Activated CD8-positive, alpha-beta memory T cell treated with anti-CD3 and anti-CD28 coated beads for 4 hours (primary cell): ENCODE measurements at regions not wholly inside any gene's neighbourhood (a gene's known extent, or its start where the extent isn't known, plus 50 kb on each side); places are given as distances from the start of the nearest gene placed in this dataset.
"Not testable (repeated sequence)": the region's sequence is repeated elsewhere in the genome, so short reads cannot be mapped to it uniquely, and the experiment has no call there.

Experiments
- DNase-seq, 2 donors: peaks; one replicate each; pipeline ENCODE4 v3.0.0-alpha.2; 2020; ENCODE audit warnings: low read depth in 2 of 2

DNA sequence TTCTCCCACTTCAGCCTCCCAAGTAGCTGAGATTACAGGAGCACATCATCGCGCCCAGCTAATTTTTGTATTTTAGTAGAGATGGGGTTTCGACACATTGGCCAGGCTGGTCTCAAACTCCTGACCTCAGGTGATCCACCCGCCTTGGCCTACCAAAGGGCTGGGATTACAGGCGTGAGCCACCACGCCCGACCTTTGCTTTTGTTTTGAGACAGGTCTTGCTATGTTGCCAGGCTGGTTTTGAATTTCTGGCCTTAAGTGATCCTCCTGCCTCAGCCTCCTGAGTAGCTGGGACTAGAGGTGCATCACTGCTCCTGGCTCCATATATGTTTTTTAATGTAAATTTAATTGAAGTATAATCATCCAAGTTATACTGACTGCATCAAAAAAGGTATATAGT lies 80.2 kb upstream of the NEK6 start:
- DNase-seq: not testable (repeated sequence)

DNA sequence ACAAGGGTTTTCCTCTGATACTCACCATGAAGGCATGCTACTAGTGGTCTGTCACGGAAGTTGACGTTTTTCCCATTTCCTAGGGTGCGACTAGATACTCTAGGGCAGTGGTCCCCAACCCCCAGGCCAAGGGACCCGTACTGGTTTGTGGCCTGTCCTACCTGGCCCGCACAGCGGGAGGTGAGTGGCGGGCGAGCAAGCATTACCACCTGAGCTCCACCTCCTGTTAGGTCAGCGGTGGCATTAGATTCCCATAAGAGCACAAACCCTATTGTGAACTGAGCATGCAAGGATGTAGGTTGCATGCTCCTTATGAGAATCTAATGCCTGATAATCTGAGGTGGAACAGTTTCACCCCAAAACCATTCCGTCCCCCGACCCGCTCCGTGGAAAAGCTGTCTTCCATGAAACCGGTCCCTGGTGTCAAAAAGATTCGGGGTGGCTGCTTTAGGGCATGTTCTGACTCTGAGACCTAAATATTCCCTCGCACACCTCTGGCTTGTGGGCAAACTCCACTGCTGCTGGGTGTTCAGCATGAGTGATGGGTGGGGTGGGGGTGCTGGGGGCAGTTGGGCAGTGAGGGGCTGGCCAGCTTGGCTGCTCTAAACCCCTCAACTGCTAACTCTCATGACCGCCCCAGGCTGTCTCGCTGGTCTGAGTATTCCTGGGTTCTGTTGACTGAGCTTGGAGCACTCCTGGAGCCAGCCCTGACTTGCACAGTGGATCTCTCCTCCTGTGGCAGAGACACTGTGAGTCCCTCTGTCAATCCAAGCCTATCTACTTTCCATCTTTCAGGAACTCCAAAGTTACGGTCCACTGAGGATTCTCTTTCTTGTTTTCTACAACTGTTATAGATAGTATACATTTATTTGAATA lies 78.3 kb upstream of the NEK6 start:
- no peak for DNase-seq

DNA sequence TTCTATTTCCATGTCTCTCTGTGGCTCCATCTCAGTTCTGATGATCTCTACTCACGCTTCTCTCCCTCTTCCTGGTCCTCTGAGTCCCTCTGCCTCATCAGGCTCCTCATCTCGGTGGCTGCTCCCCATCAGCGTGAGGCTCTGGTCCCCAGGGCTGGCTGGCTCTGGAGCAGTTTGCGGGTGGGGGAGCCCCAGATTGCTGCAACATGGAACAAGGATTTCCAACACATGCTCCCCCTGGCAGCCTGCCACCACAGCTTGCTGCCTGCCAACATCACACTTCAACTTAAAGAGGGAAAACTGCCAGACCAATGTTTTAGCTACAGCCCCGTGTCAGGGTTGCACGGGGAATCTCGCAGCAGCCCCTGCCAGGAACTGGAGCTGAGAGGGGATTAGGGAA lies 77.2 kb upstream of the NEK6 start:
- DNase-seq: no peak

DNA sequence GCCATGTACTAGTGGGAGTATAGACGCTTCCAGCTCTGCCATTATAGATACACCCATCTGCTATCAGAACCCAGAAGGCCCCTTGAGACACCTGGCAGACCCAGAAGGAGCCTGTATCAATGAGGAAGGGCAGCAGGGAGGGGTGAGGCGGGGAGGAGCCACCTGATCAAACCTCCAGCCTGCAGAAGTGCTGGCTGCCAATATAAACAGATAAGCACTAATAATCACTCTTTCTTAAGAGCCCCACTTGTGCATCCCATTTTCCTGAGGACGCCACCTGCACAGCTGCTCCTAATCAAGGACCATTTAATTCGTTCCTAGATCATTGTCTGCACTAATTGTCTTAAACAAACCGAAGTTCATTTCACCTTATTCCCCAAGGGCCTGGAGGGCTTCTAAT lies 75.0 kb upstream of the NEK6 start:
- no peak for DNase-seq

DNA sequence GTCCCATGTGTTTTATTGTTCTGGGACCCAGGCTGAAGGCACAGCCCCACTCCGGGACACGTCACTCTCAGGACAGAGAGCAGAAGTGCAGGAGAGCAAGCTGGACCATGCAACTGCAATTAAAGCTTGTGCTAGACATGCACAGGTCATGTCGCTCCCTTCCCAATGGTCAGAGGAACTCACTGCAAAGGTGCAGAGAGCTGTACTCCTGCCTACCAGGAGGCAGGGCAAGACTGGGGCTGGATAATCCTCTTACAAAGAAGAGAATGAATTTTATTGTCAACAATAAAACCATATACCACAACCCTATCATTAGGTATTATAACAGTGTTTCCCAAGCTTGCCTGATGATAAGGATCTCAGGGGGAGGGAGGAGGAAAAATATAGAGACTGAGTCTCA lies 74.0 kb upstream of the NEK6 start:
- no peak for DNase-seq

DNA sequence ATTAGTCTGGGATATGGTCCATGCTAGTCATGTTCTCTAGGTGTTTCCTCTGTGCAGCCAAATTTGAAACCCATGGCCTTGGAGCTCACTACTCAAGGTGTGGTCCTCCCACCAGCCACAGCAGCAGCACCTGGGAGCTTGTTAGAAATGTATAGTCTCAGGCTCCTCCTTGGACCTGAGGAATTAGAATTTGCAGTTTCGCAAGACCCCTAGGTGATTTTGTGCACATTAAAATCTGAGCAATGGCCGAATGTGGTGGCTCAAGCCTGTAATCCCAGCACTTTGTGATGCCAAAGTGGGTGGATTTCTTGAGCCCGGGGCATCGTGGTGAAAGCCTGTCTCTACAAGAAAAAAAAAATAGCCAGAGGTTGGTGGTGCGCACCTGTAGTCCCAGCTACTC lies 72.3 kb upstream of the NEK6 start:
- no peak for DNase-seq

DNA sequence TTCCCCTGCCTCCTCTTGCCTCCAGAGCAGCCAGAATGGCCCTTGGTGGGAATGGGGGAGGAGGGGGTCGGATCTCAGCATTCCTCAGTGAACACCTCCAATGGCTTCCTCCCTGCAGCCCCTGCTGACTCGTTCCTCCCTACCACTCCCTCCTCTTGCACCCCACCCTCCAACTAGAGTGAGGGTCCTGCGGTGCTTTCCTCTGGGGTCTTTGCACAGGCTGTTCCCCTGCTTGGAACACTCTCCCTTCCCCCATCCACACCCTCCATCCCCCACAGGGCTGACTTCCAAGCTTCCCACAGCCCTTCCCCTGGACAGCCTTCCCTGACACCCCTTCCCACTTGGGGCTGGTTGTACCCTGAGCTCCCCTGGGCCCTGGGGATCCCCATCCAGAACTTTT lies 70.4 kb upstream of the NEK6 start:
- DNase-seq: no peak

DNA sequence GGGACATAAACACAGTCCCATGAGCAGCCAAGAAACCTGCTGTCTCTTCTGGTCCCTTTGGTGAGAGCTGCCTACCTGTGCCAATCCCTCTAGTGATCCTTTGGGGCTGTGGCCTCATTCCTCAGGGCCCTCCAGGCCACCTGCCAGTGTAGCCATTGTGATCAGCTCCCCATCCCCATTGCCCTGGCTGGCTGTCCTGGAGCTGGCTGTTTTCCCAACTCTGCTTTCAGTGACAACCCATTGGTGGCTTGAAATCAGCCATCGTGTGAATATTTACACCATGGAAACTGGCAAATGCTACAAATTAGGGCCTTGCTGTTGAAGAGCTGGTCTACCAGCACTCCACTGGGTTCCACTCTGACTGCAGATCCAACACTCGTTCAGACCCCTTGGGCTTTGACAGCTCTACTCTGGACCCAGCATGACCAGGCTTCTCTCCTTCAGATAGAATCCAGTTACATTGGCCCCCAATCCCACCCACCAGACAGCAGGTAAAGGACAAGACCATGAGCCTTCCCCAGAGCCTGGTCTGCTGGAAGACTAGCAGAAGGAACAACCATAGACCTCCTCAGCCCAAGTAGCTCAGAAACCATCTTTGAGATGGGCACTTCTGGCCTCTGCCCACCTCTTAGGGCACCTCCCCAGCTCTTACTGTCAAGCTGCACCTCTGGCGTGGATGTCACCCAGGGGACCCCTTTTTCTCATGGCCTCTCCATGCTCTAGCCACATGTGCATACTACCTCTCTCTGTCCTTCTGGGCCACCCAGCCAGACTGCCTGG lies 69.2 kb upstream of the NEK6 start:
- DNase-seq: no peak

DNA sequence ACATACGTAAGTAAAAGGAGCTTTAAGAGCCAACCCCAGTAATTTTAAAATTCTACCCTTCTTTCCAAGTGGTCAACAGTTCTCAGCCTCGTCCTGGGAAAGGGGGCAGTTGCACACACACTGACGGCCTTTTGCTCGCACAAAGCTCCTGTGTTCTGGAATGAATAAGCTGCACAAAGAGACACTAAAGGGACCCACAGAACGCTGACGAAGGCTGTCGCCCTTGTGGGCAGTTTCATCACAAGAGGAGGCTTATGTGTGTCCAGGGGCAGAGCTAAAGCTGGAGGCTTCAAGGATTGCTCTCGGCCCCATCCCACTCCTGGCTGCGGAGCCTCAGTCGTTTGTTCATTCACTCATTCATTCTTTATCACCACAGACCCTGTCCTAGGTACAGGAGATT lies 67.0 kb upstream of the NEK6 start:
- DNase-seq: no peak

DNA sequence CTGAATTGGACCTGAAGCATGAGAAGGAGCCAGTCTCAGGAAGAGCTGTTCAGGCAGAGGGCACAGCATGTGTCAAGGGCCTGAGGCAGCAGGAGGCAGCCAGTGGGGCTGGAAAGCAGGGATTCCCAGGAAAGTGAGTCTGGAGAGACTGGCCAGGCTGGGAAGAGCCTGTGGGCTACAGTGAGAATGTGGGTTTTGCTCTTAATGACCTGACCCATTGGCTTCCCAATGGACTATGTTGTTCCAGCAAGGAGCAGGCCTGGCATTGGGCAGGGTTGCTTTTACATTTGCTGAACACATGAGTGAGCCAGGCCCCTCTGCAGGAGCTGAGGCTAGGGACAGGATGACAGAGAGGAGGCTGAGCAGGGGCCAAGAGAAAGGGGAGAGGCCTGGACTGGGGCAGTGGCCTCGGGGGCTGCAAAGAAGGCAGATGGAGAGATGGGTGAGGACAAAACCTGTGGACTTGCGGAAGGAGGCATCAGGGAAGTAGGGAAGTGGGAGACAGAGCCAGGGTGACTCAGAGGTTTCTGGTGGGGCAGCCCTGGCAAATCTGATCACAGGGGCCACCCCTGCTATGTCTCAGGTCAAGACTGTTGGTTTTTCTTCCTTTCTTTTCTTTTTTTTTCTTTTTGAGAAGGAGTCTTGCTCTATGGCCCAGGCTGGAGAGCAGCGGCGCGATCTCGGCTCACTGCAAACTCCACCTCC lies 65.9 kb upstream of the NEK6 start:
- no peak for DNase-seq

DNA sequence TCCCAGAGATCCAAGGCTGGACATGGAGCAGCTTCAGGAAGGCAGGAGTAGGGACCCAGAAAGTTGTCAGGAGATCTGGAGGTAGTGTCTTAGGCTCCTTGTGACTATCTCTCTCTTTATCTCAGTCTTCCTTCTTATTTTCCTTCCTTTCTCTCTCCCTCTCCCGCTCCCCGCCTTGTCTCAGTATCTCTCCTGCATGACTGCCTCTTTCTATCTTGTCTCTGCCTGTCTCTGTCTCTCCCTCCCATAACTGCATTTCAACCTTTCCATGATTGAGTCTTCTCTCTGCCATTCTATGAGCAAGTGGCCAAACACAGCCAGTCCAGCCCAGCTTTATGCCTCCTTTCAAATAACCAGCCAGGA lies 61.0 kb upstream of the NEK6 start:
- DNase-seq: no peak

DNA sequence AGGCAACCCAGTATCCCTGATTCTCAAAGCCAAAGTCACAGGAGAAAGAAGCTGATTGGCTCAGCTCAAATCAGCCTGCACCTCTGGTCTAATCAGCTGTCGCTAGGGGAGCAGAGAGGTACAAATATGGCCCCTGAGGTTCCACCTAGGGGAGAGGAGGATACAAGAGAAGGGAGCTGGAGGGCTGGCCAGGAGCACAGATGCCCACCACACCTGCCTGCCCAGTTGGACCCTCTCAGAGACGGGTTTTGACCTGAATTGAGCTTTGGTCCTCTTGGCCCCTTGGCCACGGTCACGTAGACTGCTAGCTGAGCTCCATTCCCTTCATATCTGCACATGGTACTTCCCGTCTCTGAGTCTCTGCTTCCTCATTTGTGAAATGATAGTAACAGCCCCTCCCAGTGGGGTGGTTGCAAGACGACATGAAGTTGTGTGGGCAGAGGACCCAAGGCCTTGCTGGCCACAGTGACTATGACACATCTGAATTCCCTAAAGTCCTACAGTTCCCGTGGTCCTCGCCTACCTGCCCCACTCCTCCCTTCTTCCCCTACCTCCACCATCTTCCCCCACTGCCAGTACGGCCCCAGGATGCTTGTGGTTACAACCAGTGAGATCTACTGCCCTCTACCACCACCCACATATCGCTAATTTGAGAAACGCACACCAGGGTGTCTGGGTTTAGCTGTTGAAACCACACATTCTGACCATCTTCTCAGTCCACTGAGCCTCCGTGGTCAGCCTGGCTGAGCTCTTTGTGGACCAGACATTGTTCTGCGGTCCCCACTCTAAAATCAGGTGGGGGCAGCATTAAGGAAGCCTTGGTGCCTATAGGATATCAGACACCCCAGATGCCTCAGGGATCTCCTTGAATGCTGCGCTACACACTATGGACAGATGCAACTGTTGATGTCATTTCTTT lies 60.3 kb upstream of the NEK6 start:
- DNase-seq: no peak

DNA sequence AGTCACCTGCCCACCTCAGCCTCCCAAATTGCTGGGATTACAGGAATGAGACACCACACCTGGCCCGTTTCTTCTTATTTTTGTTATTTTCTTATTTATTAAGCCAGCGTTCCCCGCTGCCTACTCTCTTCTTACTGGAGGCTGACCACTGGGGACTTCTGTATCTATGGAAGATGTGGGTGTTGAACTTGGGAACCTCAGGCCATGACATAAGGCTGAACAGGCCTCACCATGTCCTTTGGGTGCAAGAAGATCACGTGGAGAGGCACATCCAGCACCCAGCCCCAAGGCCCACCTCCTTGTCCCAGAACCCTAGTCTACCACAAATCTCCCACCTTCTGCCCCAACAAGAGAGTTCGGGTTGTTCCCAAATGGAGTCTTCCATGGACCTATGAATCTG lies 59.4 kb upstream of the NEK6 start:
- DNase-seq: no peak

DNA sequence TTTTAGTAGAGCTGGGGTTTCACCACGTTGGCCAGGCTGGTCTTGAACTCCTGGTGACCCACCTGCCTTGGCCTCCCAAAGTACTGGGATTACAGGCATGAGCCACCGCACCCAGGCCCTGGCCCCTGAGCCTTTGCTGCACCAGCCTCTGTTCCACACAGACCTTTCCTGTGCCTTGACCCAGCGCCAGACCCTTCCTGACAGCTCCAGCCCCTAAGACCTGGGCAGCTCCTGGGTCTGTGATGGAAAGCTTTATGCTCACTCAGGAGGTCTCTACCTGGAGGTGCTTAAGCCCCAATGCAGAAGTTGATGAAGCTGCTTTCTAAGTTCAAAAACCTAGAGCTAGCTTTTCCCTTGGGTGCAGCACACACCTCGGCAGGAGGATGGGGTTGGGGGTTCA lies 58.8 kb upstream of the NEK6 start:
- no peak for DNase-seq

DNA sequence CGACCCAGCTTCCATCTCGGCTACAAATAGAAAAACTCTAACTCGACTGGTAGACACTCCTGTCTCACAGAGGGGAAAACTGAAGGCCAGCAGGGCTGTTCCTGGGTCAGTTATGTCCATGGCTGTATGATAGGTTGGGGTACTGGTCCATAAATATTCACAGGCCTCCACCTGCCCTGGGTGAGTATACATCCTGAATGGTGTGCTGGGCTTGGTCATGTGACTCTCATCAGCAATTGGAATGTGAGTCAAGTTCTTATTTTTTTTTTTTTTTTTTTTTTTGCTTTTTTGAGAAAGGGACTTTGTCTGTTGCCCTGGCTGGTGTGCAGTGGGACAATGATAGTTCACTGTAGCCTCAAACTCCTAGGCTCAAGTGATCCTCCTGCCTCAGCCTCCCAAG lies 58.3 kb upstream of the NEK6 start:
- no peak for DNase-seq

DNA sequence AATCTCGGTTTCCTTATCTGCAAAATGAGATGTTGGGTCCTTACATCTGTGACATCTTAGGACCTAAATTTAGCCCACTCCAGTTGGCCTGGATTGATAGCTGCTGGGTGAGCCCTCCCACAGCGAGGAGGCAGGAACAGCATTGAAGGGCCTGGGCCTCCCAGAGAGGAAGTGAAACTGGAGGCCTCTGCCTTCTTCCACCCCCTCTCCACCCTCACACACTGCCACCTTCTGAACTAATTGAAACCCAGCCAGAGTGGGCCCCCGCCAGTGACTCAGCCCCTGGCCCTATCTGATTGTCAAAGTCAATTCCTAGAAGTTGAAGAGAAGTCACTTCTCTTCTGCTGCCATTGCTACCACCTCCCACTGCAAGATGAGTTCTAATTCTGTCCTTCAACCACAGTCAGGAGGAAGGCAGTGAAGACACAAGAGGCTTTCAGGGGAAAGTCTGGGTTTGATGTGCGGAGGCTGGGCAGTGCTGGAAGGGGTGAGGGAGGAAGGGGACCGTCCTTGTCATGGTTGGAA lies 55.2 kb upstream of the NEK6 start:
- peak; percentile 59 to 77 for DNase-seq

DNA sequence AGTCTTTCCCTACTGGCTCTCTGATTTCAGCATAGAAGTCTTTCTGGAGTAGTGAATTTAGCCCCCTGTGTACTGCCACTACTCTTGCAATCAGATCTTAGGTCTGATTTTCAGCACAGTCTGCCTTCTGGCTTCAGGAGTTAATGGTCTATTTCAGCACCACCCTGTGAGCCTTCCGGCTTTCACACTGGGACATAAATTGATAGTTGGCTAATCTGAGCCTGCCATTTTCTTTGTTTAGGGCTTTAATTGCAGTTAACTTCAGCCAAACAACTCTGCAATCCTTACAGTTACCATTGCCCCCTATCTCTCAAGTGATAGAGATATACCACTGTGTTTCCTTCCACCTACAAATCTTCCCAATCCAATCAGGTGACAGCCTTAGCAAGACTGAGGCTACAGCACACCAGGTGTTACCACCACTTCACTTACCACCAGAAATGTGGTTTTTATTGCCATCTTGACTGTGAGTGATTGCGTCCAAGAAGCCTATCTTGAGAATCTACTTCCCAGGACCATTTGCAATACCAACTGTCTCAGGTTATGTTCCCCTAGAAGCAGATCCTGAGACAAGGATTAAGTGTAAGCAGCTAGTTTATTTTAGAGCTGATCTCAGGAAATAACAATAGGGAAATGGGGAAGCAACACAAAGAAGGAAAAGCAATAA lies 51.9 kb upstream of the NEK6 start:
- no peak for DNase-seq

DNA sequence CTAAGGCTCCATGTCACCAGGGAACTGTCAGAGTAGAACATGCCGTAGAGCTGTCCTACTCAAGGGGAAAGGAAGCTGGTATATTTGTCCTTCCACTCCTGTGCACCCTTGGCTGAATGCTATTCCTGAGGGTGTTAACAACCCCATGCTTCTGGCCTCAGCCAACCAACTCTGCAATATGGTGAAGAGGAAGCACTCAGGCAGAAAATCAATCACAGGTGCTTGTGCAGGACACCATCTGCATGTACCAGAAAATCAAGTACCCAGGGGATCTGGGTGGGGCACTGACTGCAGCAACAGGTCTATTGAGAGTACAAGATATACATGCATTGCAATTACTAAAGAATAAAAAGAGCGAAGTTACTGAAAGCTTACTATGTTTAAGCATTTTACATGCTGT lies 51.4 kb upstream of the NEK6 start:
- no peak for DNase-seq
